Fibroblast of skin of scalp (primary cell): ENCODE measurements at regions not wholly inside any gene's neighbourhood (a gene's known extent, or its start where the extent isn't known, plus 50 kb on each side); places are given as distances from the start of the nearest gene placed in this dataset.

Experiments
- DNase-seq: peaks from one replicate; pipeline ENCODE4 v3.0.0-alpha.2; 2013

- no peak for DNase-seq
Observed at GRCh38 chr16:56090076-56090475, 101.2 kb upstream of the GNAO1 start.

DNA sequence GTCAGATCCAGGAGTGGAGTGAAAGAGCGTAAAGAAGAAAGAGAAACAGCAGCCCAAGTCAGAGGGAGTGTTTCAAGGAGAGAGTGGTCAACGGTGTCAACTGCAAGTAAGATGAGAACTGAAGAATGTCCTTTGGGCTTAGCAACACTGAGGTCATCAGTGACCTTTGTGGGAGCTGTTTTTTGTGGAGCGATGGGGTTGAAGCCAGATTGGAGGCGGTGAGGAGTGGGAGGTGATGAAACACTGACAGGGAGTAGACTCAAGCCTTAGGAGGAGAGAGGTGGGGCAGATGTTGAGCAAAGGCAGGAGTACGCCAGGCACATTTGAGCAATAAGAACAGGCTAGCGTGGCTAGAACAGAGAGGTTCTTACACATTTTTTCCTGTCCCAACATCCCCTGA, 103.7 kb upstream of the GNAO1 start:
- no peak for DNase-seq

DNA sequence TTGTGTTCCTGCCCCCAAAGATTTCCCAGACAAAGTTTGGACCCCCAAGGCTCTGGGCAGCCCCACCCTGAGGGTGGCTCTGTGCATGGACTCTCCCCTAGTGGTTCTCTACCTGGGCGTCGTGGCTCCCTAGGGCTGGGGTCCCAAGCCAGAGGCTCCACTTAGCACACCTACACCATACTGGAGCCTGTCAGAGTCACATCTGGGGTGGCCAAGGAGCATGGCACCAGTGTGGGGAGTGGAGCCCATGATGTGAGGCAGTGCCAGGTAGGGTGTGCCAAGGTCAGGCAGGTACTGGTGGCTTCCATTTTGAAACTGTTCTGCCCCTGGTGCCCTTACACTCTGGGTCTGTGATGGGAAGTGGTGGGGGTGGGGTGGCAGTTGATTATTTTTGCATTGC, 109.9 kb upstream of the GNAO1 start:
- DNase-seq, result no peak

DNA sequence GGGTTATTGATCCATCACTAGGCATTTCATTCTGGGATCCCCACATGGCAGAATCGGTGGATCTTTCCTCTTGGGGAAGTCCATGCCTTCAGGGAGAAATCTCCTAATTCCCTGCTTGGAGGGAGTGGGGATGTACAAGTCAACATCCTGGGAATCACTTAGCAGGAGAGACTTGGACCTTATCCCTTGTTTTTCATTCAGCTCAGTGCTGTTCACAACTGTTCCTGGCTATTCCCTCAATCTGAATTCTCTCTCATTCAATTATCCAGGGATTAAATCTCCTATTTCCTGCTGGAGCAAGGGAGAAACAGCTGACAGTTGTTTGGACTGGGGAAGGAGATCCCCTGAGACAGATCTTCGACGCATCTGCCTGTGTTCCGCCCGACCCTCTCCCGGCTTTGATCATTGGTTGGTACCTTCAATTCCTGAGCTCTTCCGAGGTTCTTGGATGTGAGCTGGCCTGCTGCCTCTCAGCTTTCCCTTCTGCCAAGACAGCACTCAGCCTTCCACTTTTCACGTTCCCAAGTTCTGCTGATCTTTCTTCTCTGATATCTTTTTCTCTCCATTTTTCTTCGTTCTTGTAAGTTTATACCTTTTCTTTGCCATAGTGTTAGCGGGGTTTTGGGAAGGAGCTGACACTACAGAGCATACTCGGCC, 115.4 kb upstream of the GNAO1 start:
- no peak for DNase-seq

- no peak for DNase-seq
Observed at GRCh38 chr16:56073508-56073907, 117.8 kb upstream of the GNAO1 start.

- no peak for DNase-seq
Observed at GRCh38 chr16:56072096-56072495, 119.2 kb upstream of the GNAO1 start.

GRCh38 chr16:56068816-56069215, 122.5 kb upstream of the GNAO1 start:
- no peak for DNase-seq

DNA sequence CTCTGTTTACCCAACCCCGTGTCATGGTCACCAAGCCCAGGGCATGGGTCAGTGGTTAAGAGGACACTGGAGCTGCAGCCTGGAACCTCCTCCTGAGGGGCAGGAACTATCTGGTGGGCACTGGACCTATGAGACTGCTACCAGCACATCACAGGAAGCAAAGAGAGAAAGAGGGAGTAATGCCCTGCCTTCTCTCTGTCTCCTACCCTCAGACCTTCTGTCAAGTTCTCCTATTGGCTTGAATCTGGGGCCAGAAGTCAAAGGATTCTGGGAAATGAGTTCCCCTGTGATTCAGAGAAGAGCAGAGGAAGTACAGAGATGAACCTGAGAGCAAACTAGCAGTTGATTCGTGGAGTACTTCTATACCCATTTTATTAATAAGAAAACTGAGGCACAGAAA, 123.0 kb upstream of the GNAO1 start:
- no peak for DNase-seq

DNA sequence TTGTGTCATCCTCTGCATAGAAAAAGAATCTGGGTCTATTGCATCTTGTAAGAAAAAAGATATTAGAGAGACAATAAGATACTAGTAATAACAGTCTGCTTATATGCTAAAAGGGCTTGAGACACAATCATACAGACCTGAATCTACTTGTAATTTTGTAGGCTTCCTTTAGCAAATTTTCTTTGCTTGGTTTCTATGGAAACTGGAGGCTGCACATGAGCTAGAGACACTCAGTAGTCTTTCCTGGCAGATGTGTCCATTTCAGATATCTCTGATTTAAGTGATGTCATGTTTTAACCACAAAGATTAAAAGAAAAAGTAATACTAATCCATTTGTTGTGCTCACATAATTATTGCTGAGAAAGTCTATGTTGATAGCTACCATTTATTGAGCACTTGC, 123.9 kb upstream of the GNAO1 start:
- DNase-seq, result no peak

DNA sequence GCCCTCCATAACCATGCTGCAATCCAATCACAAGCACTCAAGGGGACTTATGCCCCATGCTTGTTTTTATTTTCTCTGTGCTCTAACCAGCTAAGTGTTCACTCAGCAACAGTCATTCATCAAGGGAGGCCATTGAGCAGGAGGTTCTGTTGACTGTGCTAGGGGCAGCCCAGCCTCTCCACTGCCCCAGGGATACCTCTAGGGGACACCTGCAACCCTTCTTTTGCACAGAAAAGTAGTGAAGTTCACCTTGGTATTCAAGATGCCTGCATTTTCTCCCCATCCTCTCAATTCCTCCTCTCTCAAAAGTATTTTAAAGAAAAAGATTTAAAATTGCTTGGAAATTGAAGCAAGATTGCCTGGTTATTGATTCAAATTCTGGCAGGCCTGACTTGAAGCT, 124.7 kb upstream of the GNAO1 start:
- DNase-seq, result no peak

DNA sequence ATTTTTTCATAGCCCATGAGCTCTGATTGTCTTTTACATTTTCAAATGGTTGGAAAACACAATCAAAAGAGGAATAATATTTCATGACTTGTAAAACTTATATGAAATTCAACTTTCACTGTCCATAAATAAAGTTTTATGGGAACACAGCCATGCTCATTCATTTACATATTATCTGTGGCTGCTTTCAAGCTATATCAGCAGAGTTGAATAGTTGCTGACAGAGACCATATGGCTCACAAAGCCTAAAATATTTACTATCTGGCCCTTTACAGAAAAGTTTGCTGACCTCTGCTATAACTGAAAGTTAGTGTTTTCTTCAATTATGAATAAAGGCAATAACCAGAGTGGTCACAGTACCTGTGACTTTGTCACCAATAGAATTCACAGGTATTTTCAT, 128.2 kb upstream of the GNAO1 start:
- no peak for DNase-seq

DNA sequence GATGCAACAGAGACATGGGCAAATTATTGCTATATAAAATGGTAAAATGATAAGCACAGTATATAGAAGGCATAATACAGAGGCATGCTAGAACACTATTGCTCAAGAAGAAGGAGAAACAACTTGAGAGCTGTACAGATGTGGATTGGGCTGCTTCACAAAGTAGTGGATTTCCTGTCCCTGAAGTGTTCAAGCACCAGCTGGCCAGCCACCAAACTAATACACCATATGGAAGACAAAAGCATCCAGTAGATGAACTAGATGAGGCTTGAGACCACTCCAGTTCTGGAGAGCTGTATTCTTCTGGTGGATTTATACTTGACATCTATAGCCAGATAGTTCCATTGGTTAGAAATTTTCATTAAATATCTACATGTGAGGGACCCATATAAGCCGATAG, 134.1 kb upstream of the GNAO1 start:
- DNase-seq, result no peak

DNA sequence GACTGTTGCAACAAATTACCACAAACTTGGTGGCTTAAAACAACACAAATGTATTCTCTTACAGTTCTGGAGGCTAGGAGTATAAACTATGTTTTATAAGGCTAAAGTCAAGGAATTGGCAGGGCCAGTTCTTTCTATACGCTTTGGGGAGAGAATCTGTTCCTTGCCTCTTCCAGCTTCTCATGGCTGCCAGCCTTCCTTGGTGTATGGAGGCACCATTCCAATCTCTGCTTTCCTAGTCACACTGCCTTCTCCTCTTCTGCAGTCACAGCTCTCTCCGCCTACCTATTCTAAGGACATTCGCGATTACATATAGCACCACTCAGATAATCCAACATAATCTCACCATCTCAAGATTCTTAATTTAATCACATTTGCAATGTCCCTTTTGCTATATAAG, 140.4 kb upstream of the GNAO1 start:
- DNase-seq, result no peak

DNA sequence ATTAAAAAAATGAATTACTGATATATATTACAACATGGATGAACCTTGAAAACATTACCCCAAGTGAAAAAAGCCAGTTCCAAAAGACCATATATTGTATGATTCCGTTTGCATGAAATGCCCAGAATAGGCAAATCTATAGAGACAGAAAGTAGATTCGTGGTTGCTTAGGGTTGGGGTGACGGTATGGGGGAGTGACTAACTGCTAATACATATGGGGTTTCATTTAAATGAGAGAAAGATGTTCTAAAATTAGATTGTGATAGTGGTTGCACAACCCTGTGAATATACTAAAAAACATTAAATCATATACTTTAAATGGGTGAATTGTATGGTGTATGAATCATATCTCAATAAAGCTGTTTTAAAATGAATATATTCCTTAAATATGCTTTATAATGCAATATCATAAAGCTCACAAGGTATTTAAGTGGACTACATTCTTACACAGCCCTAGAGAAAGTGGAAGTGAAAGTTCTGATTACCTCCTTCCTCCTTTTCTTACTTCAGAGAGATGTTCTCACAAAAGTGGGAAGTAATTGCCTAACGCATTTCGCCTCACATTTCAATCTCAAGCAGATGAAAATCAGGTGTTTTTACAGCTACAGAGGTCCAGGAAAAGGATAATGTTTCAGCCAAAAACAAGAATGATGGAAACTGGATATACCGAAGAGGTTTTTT, 142.7 kb upstream of the GNAO1 start:
- DNase-seq, result no peak

DNA sequence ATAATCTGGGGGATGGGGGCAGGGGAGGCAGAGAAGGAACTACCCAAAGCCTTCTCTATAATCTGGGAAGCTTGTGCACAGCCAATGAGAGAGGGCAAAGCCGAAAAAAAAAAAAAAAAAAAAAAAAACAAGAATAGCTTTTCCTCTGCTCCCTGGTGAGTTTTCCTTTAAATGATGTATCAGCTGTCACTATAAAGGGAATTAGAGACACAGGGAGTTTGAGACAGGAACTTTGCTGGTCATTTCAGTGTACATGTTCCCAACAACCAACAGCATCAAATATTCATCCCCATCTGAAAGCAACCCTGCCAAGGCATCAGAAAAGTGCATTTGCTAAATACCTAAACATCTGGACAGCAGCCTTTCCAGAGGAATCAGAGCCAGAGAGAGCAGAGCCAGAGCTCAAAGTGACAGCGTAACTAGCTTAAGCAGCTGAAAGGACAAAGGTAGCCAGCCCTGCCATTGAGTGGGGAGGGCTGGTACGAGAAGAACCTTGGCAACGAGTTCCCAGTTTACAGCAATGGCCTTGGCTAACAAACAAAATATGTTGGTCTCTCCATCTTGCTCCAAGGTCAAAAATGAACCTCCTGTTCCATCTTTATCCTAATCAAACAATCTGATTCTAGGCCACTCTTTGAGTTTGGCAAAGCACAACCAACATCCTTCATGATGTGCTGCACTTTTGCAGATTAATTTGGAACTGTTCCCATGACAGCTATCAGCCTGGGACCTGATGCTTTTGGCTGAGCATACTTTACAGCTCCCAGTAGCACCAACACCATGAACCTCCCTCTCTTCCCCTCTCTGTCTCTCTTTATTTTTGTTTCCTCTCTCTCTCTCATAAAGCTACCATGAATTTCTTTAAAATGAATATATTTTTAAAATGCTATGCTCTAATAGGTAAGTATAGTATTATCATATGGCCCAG, 143.7 kb upstream of the GNAO1 start:
- DNase-seq, result no peak

DNA sequence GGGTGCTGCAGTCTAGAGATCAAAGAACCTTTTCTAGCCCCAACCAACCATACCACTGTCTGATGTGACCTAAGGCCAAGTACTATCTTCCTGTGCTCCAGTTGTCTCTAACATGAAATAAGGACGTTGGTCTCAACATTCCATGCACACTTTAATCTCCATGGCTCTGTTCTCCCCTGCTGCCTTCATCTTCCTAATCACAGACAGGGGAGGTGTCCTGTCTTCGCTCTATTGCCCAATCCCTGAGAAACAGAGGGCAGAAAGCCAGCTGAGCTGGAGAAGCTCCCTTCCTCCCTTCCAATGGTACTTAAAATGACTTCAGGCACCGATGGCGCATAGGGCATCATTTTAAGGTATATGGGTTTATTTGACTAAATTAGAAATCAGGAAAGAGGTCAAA, 148.9 kb upstream of the GNAO1 start:
- DNase-seq, result no peak

DNA sequence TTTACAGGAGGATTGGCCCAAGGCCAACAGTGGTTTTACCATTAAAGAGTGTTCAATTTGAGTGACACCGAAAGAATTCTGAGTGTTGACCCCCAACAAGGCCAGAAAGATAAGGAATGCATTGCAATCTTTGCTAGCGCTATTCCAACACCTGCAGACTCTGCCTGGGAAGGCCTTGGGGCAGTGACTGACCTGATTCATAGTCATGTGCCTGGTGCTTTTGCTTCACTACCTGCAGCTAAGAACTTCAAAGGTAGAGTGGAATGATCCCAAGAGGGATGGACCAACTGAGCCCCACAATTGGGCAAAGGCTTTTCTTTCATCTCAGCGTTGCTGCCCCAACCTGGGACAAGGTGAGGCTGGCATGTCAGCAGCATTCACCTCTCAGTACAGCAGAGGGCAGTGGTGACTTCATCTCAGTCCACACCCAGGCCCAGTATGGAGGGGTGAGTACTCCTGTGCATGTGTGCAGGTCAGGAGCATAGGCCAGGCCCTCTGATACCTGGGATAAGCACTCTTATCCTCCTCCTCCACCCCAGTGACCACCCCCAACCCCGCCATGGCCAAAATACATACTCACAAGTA, 149.6 kb upstream of the GNAO1 start:
- DNase-seq, result peak; percentile 2

DNA sequence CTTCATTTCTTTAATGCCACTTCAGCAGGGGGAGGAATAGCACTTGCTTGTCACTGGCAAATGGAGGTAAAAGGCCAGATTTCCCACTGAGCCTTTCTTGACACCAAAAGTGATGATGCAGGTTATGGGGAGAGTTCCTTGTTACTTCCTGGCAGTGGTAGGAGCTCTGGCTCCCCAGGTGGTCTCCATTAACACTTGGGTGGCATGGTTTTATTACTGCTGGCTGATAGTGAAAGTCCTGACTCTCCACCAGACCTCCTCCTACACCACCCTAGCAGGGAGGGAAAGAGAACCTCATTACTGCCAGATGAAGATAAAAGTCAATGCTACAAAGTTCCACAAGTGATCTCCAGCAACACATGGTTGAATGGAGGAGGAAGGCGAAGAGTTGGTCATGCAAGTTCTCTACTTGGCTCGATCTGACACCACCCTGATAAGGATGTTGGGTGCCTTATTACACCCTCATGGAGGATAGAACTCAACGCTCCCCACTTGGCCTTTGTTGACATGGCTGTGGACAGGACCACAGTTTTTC, 152.7 kb upstream of the GNAO1 start:
- DNase-seq, result no peak

DNA sequence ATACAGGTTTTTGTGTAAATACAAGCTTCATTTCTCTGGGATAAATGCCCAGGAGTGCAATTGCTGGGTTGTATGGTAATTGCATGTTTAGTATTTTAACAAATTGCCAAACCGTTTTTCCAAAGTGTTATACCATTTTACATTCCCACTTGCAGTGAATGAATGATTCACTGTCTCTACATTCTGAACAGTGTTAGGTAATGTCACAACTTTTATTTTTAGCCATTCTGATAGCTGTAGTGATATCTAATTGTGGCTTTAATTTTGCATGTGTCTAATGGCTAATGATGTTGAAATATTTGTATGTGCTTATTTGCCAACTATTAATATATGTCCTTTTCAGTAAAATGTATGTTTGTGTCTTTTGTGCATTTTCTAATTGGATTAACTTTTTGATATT, 156.9 kb upstream of the CES5A start:
- DNase-seq, result no peak

- no peak for DNase-seq
Observed at GRCh38 chr16:56029026-56029425, 153.9 kb upstream of the CES5A start.

DNA sequence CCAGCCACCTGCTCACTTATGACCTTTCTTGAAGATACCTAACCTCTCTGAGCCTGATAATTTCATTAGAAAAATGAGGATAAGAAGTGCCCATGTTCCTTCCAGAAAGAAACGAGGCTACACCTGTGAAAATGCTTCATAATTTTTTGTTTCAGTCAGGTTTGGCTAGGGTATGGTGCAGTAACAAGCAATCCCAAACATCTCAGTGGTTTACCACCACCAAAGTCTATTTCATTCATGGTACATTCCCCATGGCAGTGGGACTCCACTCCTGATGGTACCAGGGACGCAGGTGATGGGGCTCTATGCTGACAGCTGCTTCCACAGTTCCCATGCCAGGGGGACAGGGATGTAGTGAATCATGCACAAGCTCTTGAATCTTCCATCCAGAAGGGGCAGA, 147.6 kb upstream of the CES5A start:
- no peak for DNase-seq

- no peak for DNase-seq
Observed at GRCh38 chr16:56019274-56019673, 144.1 kb upstream of the CES5A start.

DNA sequence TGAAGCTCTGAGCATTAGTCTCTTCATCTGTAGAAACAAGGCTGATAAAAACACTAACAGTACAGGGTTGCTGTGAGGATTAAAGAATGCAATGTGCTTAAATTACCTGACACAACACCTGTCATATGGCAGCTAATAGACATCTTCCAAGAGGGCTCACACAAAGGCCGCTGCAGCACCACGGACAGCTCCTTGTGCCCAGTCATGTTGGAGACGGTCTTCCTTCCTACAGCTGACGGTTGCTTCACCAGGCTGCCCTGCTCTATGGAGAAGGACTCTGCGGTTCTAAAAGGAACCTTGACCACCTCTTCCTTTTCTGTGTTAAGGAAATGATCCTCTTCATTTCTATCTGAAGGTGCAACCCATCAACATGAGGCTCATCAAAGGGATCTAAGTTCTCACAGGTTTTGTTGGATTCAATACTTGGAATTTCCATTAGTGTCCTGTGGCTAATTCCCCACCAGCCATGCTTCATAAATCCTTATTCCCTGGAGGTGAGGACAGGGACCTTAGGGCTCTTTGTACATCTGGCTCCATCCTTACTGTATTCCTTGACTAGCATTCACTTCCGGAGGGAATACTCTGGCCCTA, 138.9 kb upstream of the CES5A start:
- DNase-seq, result peak; percentile 41
